ENCODE measurements at regions not wholly inside any gene's neighbourhood (a gene's known extent, or its start where the extent isn't known, plus 50 kb on each side); places are given as distances from the start of the nearest gene placed in this dataset.
"Not testable (repeated sequence)": the region's sequence is repeated elsewhere in the genome, so short reads cannot be mapped to it uniquely, and the experiment has no call there.

- TF ChIP-seq CTCF (conservative IDR thresholded peaks at IDR 0.05; ENCODE audit: low read length); EZH2phosphoT487 (IDR thresholded peaks at IDR 0.05; ENCODE audit: borderline replicate concordance): not testable (repeated sequence)
These were observed 335.6 kb downstream of the CRPPA start for GRCh38 chr7:16085780-16086179.
